Endothelial cell (in vitro differentiated cells): ENCODE measurements at regions not wholly inside any gene's neighbourhood (a gene's known extent, or its start where the extent isn't known, plus 50 kb on each side); places are given as distances from the start of the nearest gene placed in this dataset.

ENCODE experiments used
- DNase-seq: peaks from one replicate; pipeline ENCODE4 v3.0.0; 2021; ENCODE audit warnings: low spot score
- H3K27ac Mint-ChIP-seq: one replicate; pipeline ENCODE4 v1.8.0; 2021; ENCODE audit warnings: mixed read lengths, inconsistent platforms; ENCODE audit not compliant: unreplicated experiment
- H3K27me3 Mint-ChIP-seq: one replicate; pipeline ENCODE4 v1.8.0; 2021; ENCODE audit warnings: mild to moderate bottlenecking, moderate library complexity, mixed read lengths, inconsistent platforms; ENCODE audit not compliant: unreplicated experiment
- H3K36me3 Mint-ChIP-seq: one replicate; pipeline ENCODE4 v1.8.0; 2021; ENCODE audit warnings: mild to moderate bottlenecking, low read depth, mixed read lengths, inconsistent platforms; ENCODE audit not compliant: unreplicated experiment
- H3K4me1 Mint-ChIP-seq: one replicate; pipeline ENCODE4 v1.8.0; 2021; ENCODE audit warnings: mild to moderate bottlenecking, mixed read lengths, inconsistent platforms; ENCODE audit not compliant: unreplicated experiment
- H3K4me3 Mint-ChIP-seq: one replicate; pipeline ENCODE4 v1.8.0; 2021; ENCODE audit warnings: mild to moderate bottlenecking, mixed read lengths, inconsistent platforms; ENCODE audit not compliant: unreplicated experiment
- H3K9me3 Mint-ChIP-seq: one replicate; pipeline ENCODE4 v1.8.0; 2021; ENCODE audit warnings: mixed read lengths, inconsistent platforms; ENCODE audit not compliant: unreplicated experiment
- TF ChIP-seq, protein P1 (sequence below): fragments of 200-600 bp; sonication (generic); IDR thresholded peaks from one replicate; pipeline ENCODE4 v1.5.0; 2021; ENCODE audit warnings: antibody characterized with exemption; ENCODE audit not compliant: unreplicated experiment

DNA sequence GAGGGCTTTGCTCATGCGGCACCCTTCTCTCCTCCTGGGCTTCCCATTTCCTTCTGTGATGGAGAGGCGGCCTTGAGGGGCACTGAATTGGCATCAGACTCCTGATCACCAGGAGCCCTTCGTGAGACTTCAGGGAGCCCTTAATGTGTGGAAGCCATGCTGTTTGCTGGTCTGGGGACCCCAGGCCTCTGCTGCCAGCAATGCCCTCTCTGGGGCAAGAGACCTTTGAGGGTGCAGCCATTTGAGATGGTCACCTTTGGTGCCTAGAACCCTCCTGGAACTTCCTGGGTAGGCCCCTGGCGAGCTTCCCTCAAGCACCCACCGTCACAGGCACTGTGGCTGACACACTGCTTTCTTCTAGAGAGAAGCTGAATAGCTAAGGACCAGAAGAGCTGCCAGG, 338.7 kb upstream of the IRX4 start:
- no peak overlapping the region for H3K27ac Mint-ChIP-seq
- H3K4me3 Mint-ChIP-seq = no peak overlapping the region
- H3K27me3 Mint-ChIP-seq = no peaks in the 10 kb centered on the region
- H3K36me3 Mint-ChIP-seq = no peaks in the 10 kb centered on the region
- peaks cover 3% of the 10 kb centered on the region for H3K9me3 Mint-ChIP-seq
- no peak for DNase-seq
- TF ChIP-seq, protein P1, sequence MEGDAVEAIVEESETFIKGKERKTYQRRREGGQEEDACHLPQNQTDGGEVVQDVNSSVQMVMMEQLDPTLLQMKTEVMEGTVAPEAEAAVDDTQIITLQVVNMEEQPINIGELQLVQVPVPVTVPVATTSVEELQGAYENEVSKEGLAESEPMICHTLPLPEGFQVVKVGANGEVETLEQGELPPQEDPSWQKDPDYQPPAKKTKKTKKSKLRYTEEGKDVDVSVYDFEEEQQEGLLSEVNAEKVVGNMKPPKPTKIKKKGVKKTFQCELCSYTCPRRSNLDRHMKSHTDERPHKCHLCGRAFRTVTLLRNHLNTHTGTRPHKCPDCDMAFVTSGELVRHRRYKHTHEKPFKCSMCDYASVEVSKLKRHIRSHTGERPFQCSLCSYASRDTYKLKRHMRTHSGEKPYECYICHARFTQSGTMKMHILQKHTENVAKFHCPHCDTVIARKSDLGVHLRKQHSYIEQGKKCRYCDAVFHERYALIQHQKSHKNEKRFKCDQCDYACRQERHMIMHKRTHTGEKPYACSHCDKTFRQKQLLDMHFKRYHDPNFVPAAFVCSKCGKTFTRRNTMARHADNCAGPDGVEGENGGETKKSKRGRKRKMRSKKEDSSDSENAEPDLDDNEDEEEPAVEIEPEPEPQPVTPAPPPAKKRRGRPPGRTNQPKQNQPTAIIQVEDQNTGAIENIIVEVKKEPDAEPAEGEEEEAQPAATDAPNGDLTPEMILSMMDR = no peak
- no peaks in the 10 kb centered on the region for H3K4me1 Mint-ChIP-seq

DNA sequence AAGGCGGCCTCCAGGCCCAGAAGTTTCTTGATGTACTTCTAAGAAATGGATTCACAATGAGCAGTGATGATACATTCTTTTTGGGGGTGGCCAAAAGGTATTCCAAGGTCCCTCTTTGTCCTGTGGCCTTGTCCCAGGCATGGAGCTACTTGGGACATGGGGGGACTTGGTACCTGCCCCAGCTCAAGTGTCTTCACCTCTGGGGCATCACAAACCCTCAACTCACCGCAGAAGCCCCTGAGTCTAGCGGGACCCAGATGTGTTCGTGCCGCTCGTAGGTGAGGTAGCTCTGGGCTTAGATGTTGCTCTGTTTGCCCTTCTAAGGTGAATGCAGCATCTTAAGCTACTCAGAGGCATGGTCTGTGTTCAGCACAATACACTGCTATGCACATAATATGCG, 338.0 kb upstream of the IRX4 start:
- Mint-ChIP-seq H3K36me3 (no peaks in the 10 kb centered on the region), H3K9me3 (peaks cover 3% of the 10 kb centered on the region), H3K27me3 (no peaks in the 10 kb centered on the region), H3K27ac (no peak overlapping the region), H3K4me1 (no peaks in the 10 kb centered on the region), H3K4me3 (no peak overlapping the region)
- no peak for DNase-seq
- TF ChIP-seq, protein P1 = no peak

DNA sequence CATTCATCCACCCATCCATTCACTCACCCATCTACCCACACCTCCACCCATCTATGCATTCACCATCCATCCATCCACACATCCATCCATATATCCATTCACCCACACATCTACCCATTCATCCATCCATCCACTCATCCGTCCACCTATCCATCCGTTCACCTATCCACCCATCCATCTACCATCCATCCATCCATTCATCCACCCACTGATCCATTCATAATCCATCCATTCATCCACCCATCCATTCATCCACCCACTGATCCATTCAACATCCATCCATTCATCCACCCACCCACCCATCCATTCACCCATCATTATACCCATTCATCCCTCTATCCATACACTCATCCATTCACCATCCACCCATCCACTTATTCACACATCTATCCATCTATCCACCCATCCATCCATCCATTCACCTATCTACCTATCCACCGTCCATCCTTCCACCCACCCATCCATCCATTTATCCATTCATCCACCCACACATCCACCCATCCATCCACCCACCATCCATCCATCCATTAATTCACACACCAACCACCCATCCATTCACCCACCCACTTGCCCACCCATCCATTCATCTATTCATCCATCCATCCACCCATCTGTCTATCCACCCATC, 336.5 kb upstream of the IRX4 start:
- H3K9me3 Mint-ChIP-seq = peaks cover 3% of the 10 kb centered on the region
- no peaks in the 10 kb centered on the region for H3K36me3 Mint-ChIP-seq
- H3K4me1 Mint-ChIP-seq = no peaks in the 10 kb centered on the region
- TF ChIP-seq, protein P1 = no peak
- H3K27ac Mint-ChIP-seq = no peak overlapping the region
- no peak overlapping the region for H3K4me3 Mint-ChIP-seq
- H3K27me3 Mint-ChIP-seq = no peaks in the 10 kb centered on the region
- no peak for DNase-seq

DNA sequence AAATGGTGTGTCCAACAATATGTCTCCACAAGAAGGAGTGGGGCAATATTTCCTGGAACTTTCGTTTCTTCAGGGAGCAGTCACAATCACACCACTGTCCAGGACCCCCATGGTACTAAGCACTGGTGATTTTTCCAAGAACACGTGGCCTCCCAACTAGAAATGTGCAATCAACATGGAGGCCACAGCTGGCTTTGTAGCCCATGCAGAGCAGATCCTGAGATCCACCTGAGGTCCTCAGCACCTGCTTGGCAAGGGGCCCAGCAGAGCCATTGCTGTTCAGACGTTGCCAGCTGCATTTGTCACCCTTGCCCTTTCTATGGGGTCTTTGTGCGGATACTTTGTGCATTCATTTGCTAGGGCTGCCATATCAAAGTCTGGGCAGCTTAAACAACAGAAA, 334.5 kb upstream of the IRX4 start:
- no peaks in the 10 kb centered on the region for H3K36me3 Mint-ChIP-seq
- peaks cover 7% of the 10 kb centered on the region for H3K9me3 Mint-ChIP-seq
- no peak overlapping the region for H3K27ac Mint-ChIP-seq
- DNase-seq = no peak
- no peaks in the 10 kb centered on the region for H3K4me1 Mint-ChIP-seq
- no peaks in the 10 kb centered on the region for H3K27me3 Mint-ChIP-seq
- H3K4me3 Mint-ChIP-seq = no peak overlapping the region
- TF ChIP-seq, protein P1 = no peak

DNA sequence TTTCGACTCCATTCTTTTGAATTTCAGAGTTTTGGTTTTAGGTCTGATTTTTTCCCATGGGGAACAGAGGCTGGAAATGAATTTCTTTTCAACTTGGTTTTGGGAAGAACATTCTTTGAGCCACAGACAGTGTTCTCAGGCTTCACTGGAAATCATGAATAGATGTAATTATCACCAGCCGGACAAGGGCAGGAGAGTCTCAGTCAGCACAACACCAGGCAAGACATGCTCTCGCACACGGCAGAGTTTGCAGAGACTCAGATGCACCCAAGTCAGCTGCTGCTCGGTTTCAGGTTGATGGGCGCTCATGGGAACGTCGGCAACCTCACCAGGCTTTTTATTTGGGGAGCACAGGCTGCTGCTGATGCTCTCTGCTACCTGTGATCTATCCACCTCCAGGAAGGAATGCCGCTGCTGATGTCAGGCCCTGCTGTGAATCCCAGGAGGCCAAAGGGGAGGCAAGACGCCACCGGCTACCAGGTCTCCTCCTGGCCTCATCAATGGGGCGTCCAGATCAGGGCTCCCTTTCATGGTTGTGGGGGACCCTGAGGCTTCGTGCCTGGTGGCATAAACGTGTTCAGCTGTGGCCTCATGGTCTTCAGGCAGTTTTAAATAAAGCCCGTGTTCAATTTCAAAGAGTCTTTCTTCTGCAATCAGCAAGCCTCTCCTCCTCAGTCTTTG, 332.3 kb upstream of the IRX4 start:
- H3K4me3 Mint-ChIP-seq = no peak overlapping the region
- TF ChIP-seq, protein P1 = no peak
- no peak overlapping the region for H3K27ac Mint-ChIP-seq
- no peak for DNase-seq
- no peaks in the 10 kb centered on the region for H3K4me1 Mint-ChIP-seq
- no peaks in the 10 kb centered on the region for H3K36me3 Mint-ChIP-seq
- peaks cover 7% of the 10 kb centered on the region for H3K9me3 Mint-ChIP-seq
- no peaks in the 10 kb centered on the region for H3K27me3 Mint-ChIP-seq
